Activated CD4-positive, alpha-beta T cell treated with anti-CD3 and anti-CD28 coated beads, Interleukin-2, amount 10 ng/mL, durations not matched to agents 7 days and 5 days (primary cell): ENCODE measurements at regions not wholly inside any gene's neighbourhood (a gene's known extent, or its start where the extent isn't known, plus 50 kb on each side); places are given as distances from the start of the nearest gene placed in this dataset.

ENCODE experiments used
- CTCF ChIA-PET: fragments of 350-600 bp; sonication (Branson Sonifier 250); formaldehyde crosslinking; loops from one replicate; lab custom pipeline; 2021; ENCODE audit warnings: antibody characterized with exemption; lab: Charles Lee
- POLR2A ChIA-PET: fragments of 350-600 bp; sonication (Branson Sonifier 250); formaldehyde crosslinking; loops from one replicate; lab custom pipeline; 2021; ENCODE audit warnings: antibody characterized with exemption; lab: Charles Lee
- DNase-seq: peaks from one replicate; pipeline ENCODE4 v3.0.0-alpha.2; 2020
- H3K27ac Mint-ChIP-seq: one replicate; pipeline ENCODE4 v1.8.0; 2021; ENCODE audit warnings: mild to moderate bottlenecking, moderate library complexity, mixed read lengths
- H3K27me3 Mint-ChIP-seq: one replicate; pipeline ENCODE4 v1.8.0; 2021; ENCODE audit warnings: mixed read lengths
- H3K36me3 Mint-ChIP-seq: one replicate; pipeline ENCODE4 v1.8.0; 2021; ENCODE audit warnings: low read depth, mixed read lengths
- H3K4me1 Mint-ChIP-seq: one replicate; pipeline ENCODE4 v1.8.0; 2021; ENCODE audit warnings: mixed read lengths
- H3K4me3 Mint-ChIP-seq: one replicate; pipeline ENCODE4 v1.8.0; 2021; ENCODE audit warnings: mild to moderate bottlenecking, moderate library complexity, mixed read lengths
- H3K9me3 Mint-ChIP-seq: one replicate; pipeline ENCODE4 v1.8.0; 2021; ENCODE audit warnings: mixed read lengths

DNA sequence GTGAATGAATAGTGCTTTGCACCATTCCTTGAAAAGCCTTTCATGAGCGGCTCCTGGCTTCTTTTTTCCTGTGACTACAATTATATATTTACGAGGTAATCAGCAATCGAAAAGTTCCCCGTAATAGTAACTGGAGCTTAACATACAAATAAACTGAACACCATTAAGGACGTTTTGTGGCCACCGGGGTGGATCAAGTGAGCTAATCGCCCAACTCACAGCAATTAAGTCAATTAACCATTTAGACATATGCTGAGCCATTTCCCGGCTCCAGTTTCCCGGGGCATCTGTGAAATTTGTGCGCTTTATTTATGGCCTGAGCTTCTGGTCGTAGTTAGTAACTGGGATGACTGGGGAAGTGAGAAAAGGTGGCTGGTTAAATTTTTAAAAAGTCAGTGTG lies 465.2 kb downstream of the MIAT start:
- H3K4me1 Mint-ChIP-seq, result no peaks in the 10 kb centered on the region
- no peak overlapping the region for H3K4me3 Mint-ChIP-seq
- ChIA-PET CTCF (no interaction called here), POLR2A (no interaction called here)
- H3K27ac Mint-ChIP-seq, result no peak overlapping the region
- H3K9me3 Mint-ChIP-seq, result no peaks in the 10 kb centered on the region
- DNase-seq, result no peak
- H3K36me3 Mint-ChIP-seq, result no peaks in the 10 kb centered on the region
- peaks cover 28% of the 10 kb centered on the region for H3K27me3 Mint-ChIP-seq

DNA sequence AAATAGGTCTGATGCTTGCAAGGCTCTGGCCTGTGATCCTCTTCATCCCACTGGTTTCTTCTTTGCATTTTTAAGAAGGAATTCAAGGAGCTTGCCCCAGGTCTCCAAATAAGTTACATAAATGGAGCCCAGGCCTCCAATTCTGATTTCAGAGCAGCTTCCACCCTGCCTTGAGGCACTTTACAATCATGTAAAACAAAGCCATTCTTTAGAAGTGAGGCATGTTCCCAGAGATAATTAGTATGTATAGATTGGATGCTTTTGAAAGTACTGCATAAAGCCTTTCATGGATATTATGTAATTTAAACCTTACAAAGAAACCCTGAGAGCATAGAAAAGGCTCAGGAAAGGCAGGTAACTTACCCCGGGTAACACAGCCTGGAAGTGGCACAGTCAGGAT lies 466.5 kb downstream of the MIAT start:
- Mint-ChIP-seq H3K4me3 (no peak overlapping the region), H3K4me1 (no peaks in the 10 kb centered on the region), H3K9me3 (no peaks in the 10 kb centered on the region), H3K27ac (no peak overlapping the region), H3K36me3 (no peaks in the 10 kb centered on the region), H3K27me3 (peaks cover 29% of the 10 kb centered on the region)
- POLR2A ChIA-PET, result no interaction called here
- no peak for DNase-seq
- CTCF ChIA-PET, result no interaction called here

DNA sequence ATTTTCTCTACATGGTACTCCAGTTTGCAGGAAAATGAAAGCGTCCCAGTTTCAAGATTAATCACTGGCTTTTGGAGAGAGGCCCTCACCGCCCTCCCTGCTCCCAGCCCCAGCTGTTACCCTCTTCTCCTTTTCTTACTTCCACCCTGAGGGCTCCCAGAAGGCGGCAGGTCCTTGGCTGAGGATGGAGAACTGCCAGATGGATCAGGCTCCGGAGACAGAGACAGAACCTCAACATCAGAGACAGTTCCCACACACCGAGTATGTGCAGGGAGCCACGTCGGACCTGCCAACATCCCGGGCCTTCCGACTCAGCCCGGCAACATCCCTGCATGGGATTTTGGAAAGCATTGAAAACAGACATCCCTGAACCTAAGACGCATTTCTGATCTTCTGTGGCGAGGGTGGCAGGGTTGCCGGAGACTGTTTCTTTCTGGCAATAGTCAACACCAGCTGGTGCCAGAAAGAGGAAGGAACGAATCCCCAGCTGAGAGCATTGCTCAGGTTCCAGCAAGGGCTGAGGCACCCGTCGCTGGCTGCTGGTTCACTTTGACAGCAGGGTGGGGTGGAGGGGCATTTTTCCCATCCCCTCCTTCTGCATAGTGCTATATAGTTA lies 467.1 kb downstream of the MIAT start:
- H3K36me3 Mint-ChIP-seq, result no peaks in the 10 kb centered on the region
- no peaks in the 10 kb centered on the region for H3K4me1 Mint-ChIP-seq
- CTCF ChIA-PET, result no interaction called here
- H3K9me3 Mint-ChIP-seq, result no peaks in the 10 kb centered on the region
- peaks cover 31% of the 10 kb centered on the region for H3K27me3 Mint-ChIP-seq
- POLR2A ChIA-PET, result no interaction called here
- H3K4me3 Mint-ChIP-seq, result no peak overlapping the region
- H3K27ac Mint-ChIP-seq, result no peak overlapping the region
- DNase-seq, result no peak

DNA sequence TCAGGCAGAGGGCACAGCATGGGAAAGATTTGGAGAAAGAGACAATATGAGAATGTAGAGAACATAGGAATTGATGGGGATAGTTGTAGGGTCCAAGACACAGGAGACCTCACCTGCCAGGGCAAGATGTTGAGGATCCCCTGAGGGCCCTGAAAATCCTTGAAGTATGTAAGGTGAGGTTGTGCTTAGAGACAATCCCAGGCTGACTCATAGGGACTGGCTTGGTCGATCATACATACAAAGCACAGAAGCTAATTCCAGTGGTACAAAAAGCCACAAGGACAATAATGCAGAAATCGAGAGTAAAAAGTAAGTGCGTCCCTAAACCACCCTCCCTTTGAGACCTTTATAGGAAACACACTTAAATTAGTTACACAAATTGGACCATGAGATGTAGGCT lies 468.2 kb downstream of the MIAT start:
- POLR2A ChIA-PET, result no interaction called here
- no peak for DNase-seq
- Mint-ChIP-seq H3K36me3 (no peaks in the 10 kb centered on the region), H3K27me3 (peaks cover 31% of the 10 kb centered on the region), H3K27ac (no peak overlapping the region), H3K4me3 (no peak overlapping the region), H3K4me1 (no peaks in the 10 kb centered on the region), H3K9me3 (no peaks in the 10 kb centered on the region)
- CTCF ChIA-PET, result no interaction called here

DNA sequence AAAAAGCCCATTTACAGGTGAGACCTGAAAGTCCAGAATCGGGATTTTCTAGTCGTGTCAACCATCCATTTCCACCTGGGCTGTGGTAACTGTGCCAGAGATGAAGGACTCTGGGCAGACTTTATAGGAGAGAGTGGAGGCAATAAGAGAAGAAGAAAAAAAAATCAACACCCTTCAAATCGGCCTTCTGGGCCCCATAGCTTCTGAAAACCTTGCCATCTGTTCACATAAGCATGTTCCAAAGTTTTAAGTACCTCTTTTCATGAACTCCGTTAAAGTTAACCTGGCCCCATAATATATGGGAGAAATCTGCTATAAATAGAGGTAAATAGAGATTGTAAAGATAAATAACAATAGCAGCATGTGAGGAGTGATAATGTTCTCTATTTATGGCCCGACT lies 470.5 kb downstream of the MIAT start:
- Mint-ChIP-seq H3K4me3 (no peak overlapping the region), H3K36me3 (no peaks in the 10 kb centered on the region), H3K27me3 (peaks cover 34% of the 10 kb centered on the region), H3K4me1 (no peaks in the 10 kb centered on the region), H3K9me3 (no peaks in the 10 kb centered on the region), H3K27ac (no peak overlapping the region)
- ChIA-PET POLR2A (no interaction called here), CTCF (no interaction called here)
- no peak for DNase-seq

DNA sequence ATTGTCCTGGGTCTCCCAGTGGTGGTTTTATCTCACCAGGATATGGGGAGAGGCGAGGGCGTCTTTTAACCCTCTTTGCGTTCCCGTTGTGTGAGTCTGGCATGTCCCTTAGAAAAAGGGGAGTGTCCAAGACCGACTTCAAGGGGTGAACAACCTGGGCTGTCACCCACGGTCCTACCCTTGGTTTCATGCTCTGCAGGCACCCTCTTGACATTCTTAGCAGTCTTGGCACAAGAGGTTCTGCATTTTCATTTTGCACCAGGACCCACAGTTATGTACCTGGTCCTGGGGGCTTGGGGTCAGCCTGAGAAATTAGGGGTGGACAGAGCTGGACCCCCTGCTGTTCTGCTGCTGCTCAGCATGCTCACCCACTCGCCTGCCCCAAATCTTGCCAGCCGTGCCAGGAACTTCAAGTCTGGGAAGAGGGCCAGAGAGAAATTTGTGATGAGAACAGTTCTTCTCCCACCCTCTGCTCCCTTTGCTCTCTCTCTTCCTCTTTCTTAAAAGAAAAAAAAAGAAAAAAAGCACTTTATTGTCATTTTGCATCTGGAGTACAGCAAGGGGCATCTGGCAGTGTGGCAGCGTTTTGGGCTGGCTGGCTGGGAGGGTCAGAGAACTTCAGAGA lies 471.2 kb downstream of the MIAT start:
- H3K27ac Mint-ChIP-seq, result no peak overlapping the region
- no peaks in the 10 kb centered on the region for H3K4me1 Mint-ChIP-seq
- H3K36me3 Mint-ChIP-seq, result no peaks in the 10 kb centered on the region
- ChIA-PET CTCF (no interaction called here), POLR2A (no interaction called here)
- DNase-seq, result no peak
- H3K4me3 Mint-ChIP-seq, result no peak overlapping the region
- no peaks in the 10 kb centered on the region for H3K9me3 Mint-ChIP-seq
- peaks cover 34% of the 10 kb centered on the region for H3K27me3 Mint-ChIP-seq

DNA sequence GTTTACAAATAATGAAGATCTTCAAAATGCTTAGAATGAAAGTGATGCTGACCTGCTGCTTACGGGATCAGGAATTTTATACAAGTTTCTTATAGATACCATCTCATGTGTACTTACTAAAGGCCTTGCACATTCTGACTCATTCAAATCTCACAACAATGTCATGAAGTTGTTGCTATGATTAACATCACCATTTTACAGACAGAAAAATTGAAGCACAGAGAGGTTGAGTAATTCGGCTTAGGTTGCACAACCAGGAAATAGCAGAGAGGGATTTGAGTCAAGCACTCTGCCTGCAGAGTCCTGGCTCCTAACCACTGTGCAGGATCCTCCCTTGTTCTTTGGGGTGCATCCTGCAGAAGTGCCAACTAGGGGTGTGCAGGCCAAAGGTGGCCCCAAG lies 471.9 kb downstream of the MIAT start:
- H3K27me3 Mint-ChIP-seq, result peaks cover 31% of the 10 kb centered on the region
- no peak overlapping the region for H3K27ac Mint-ChIP-seq
- H3K36me3 Mint-ChIP-seq, result no peaks in the 10 kb centered on the region
- H3K4me1 Mint-ChIP-seq, result peaks cover 6% of the 10 kb centered on the region
- H3K9me3 Mint-ChIP-seq, result no peaks in the 10 kb centered on the region
- POLR2A ChIA-PET, result no interaction called here
- CTCF ChIA-PET, result no interaction called here
- DNase-seq, result no peak
- H3K4me3 Mint-ChIP-seq, result no peak overlapping the region

DNA sequence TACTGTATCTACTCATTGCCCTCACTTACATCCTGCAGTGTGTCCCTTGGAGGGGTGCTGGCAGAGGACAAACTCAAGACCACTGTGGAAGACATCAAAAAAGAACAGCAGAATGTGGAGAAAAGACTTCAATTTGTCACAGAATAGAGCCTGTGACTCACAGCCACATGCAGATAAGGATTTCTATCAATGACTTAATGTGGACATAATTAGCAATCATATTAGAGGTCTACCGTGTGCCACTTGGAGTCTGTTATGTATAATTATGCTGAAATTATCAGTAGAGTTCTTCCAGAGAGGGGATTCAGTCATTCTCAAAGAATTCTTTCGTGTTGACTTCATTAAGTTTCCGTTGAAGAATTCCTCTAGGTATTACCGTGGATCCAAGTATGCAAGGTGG lies 473.5 kb downstream of the MIAT start:
- H3K27ac Mint-ChIP-seq, result no peak overlapping the region
- no peaks in the 10 kb centered on the region for H3K36me3 Mint-ChIP-seq
- peaks cover 7% of the 10 kb centered on the region for H3K4me1 Mint-ChIP-seq
- no peak overlapping the region for H3K4me3 Mint-ChIP-seq
- DNase-seq, result no peak
- no peaks in the 10 kb centered on the region for H3K9me3 Mint-ChIP-seq
- peaks cover 19% of the 10 kb centered on the region for H3K27me3 Mint-ChIP-seq
- POLR2A ChIA-PET, result no interaction called here
- CTCF ChIA-PET, result interaction anchor here (0.6 kb wide), 1 partner anchor 984 kb away, joined by 3 read pairs; no protein-coding TSS in a partner anchor

DNA sequence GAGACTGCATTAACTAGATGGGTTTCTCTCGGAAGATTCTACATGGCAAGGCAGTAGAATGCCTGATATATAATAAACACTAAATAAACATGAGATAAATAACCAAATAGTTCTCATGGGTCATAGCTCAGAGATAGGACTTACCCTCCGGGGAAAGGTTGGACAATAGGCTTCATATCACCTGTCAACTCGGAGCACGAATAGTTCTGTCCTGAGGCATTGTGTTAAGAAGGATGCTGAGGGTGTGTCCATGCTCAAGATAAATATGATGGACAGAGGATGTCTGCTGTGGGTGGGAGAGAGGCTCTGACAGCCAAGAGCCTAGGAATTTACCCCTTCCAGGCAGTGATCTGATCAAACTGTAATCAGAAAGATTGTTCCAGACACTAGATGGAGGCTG lies 474.0 kb downstream of the MIAT start:
- peaks cover 14% of the 10 kb centered on the region for H3K27me3 Mint-ChIP-seq
- DNase-seq, result no peak
- H3K27ac Mint-ChIP-seq, result no peak overlapping the region
- POLR2A ChIA-PET, result no interaction called here
- no peaks in the 10 kb centered on the region for H3K36me3 Mint-ChIP-seq
- H3K4me3 Mint-ChIP-seq, result no peak overlapping the region
- no peaks in the 10 kb centered on the region for H3K9me3 Mint-ChIP-seq
- CTCF ChIA-PET, result no interaction called here
- H3K4me1 Mint-ChIP-seq, result peaks cover 7% of the 10 kb centered on the region

DNA sequence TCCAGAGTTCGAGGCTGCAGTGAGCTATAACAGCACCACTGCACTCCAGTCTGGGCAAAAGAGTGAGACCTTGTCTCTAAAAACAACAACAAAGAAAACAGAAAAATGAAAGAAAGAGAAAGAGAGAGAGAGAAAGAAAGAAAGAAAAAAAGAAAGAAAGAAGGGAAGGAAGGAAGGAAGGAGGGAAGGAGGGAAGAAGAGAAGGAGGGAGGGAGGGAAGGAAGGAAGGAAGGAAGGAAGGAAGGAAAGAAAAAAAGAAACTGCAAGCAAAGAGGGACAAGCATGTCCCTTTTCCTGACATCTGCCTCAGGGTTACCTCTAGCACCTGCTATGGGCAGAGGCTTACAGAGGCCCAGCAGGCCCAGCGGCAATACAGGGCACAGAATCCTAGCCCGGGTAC lies 475.0 kb downstream of the MIAT start:
- ChIA-PET POLR2A (no interaction called here), CTCF (no interaction called here)
- Mint-ChIP-seq H3K36me3 (no peaks in the 10 kb centered on the region), H3K4me3 (no peak overlapping the region), H3K27ac (no peak overlapping the region), H3K27me3 (peaks cover 7% of the 10 kb centered on the region), H3K9me3 (peaks cover 4% of the 10 kb centered on the region), H3K4me1 (peaks cover 7% of the 10 kb centered on the region)
- DNase-seq, result no peak

DNA sequence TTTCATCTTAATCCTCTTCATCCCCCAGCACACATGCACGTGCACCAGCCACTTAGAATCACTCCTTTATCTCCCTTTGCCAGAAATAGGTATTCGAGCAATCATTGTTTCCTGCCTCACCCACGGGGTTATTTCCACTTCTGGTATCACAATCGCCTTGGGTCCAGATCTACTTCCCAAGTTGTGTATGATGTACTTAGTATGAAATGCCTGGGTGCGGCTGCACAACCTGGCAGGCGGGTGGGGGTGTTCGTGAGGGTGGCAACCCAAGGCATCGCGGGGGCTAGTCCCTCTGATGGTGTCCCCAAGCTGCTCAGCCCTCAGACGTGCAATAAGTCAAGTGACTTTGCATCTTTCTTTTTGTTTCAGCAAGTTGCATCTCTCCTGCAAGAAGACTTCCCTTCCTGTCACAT lies 475.6 kb downstream of the MIAT start:
- H3K36me3 Mint-ChIP-seq, result no peaks in the 10 kb centered on the region
- H3K27ac Mint-ChIP-seq, result no peak overlapping the region
- H3K27me3 Mint-ChIP-seq, result peaks cover 5% of the 10 kb centered on the region
- POLR2A ChIA-PET, result no interaction called here
- peaks cover 4% of the 10 kb centered on the region for H3K9me3 Mint-ChIP-seq
- no peak overlapping the region for H3K4me3 Mint-ChIP-seq
- no peak for DNase-seq
- CTCF ChIA-PET, result no interaction called here
- peaks cover 7% of the 10 kb centered on the region for H3K4me1 Mint-ChIP-seq

DNA sequence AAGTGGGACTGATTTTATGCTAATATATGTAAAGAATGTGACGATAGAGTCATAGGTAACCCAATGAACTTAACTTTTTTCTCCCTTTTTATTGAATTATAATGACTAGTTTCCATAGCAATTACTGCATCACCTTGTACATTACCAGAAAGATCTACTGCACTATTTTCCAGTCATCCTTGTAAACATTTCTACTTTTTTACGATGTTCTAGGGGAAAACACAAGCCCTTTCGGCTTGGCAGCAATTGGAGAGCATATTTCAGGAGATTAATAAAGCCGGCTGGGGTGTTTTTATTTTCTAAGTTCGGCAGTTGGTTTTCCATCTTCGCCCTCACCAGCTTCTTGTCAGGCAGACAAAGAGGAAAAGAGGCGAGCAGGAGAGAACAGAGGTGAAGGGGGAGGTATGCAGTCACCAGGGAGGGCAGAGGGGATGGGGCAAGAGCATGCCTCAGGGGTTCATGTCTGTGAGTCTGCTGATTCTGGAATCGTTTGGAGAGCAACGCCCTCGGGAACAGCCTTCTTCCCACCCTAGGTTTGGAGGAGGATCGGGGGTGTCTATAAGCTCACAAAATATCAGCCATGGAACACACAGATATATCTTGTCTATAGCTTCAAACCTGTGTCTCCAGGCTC lies 476.4 kb downstream of the MIAT start:
- CTCF ChIA-PET, result no interaction called here
- Mint-ChIP-seq H3K36me3 (no peaks in the 10 kb centered on the region), H3K27ac (no peak overlapping the region), H3K27me3 (peaks cover 5% of the 10 kb centered on the region), H3K4me3 (no peak overlapping the region), H3K4me1 (peaks cover 7% of the 10 kb centered on the region), H3K9me3 (peaks cover 4% of the 10 kb centered on the region)
- no peak for DNase-seq
- POLR2A ChIA-PET, result no interaction called here

DNA sequence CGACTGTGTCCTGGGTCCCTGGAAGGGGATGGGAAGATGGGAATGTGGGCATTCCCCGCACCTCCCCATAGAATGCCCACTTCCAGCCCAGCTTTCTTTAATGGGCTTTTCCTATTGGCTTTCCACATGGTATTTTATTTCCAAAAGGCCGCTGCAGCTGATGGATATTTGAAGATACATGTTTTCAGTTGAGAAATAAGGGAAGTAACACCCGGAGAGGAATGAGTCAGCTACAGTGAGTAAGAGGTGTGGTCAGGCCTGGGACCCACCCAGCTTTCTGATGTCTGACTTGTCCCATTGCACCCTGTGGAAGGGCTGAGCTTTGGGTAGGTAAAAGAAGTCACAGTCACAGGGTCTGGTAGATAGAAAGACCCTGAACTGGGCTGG lies 476.9 kb downstream of the MIAT start:
- ChIA-PET POLR2A (no interaction called here), CTCF (interaction anchor here (0.6 kb wide), 1 partner anchor 1208 kb away, joined by 4 read pairs; no protein-coding TSS in a partner anchor)
- H3K9me3 Mint-ChIP-seq, result peaks cover 4% of the 10 kb centered on the region
- H3K4me3 Mint-ChIP-seq, result no peak overlapping the region
- peaks cover 7% of the 10 kb centered on the region for H3K4me1 Mint-ChIP-seq
- H3K27ac Mint-ChIP-seq, result no peak overlapping the region
- no peak for DNase-seq
- peaks cover 3% of the 10 kb centered on the region for H3K27me3 Mint-ChIP-seq
- no peaks in the 10 kb centered on the region for H3K36me3 Mint-ChIP-seq
